ENCODE measurements at regions not wholly inside any gene's neighbourhood (a gene's known extent, or its start where the extent isn't known, plus 50 kb on each side); places are given as distances from the start of the nearest gene placed in this dataset.

DNA sequence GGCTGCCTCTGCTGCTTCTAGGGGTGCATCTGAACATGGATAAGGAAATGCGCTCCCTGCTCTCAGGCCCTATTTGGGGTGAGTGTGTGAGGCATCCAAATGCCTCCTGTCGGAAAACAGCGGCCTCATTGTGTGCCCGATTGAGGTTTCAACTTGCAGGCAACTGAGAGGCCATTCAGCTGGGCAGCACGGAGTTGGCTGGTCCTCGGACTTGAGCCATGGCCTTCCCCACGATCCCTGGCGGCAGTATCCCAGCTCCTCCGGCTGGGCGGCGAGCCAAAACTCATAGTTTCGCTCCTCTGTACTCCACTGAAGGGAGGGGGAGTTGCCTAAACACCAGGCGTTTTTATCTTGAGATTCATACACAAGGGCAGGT lies 597.3 kb upstream of the SGCD start:
- H3K18ac ChIP-seq (ENCODE audit: extremely low read depth, low read length), result no peak overlapping the region
- no peak overlapping the region for H2BK20ac ChIP-seq (ENCODE audit: low read length)
- ChIA-PET CTCF (ENCODE audit: partially characterized antibody) (interaction anchor here (0.9 to 1.9 kb wide), 6 partner anchors 9 to 590 kb away, joined by 3 to 6 read pairs (median 4); no protein-coding TSS in a partner anchor), POLR2A (ENCODE audit: partially characterized antibody) (no interaction called here)
- H4K91ac ChIP-seq (replicated peaks; ENCODE audit: insufficient read length, low read length), result no peak overlapping the region
- peak in 1 of 2 experiments; percentile 60 for DNase-seq (ENCODE audit: low read depth in 1 of 2, low spot score in 2 of 2)
- peaks cover 2 to 4% of the 10 kb centered on the region in 2 experiments for H4K20me1 ChIP-seq (replicated peaks in 1 of 2; ENCODE audit: control insufficient read depth in 1 of 2, insufficient read depth in 2 of 2, low read length in 2 of 2)
- peaks cover 17% of the 10 kb centered on the region; the same call in 1 of the 2 replicates for H3K23me2 ChIP-seq (ENCODE audit: low read depth, low read length)
- no peak overlapping the region for H3K4ac ChIP-seq (replicated peaks; ENCODE audit: insufficient read length, low read depth, low read length)
- no peaks in the 10 kb centered on the region for H3K79me1 ChIP-seq (ENCODE audit: low read depth, low read length)
- no peak for FAIRE-seq
- H3K4me2 ChIP-seq (ENCODE audit: insufficient read depth in 1 of 2, low read depth in 2 of 2, low read length in 2 of 2), result peak overlapping the region; percentile 89 to 98
- H2BK120ac ChIP-seq (replicated peaks; ENCODE audit: low read depth, low read length), result no peak overlapping the region
- no peak overlapping the region for H2BK12ac ChIP-seq (ENCODE audit: low read depth, low read length)
- no peak overlapping the region for H2BK5ac ChIP-seq (ENCODE audit: low read depth, low read length)
- WGBS, 2 experiments (ENCODE audit: extremely low coverage in 1 of 2, insufficient coverage in 1 of 2, insufficient read length in 1 of 2, insufficient replicate concordance in 2 of 2, low coverage in 1 of 2, low lambda C conversion rate in 2 of 2, missing lambda C conversion rate in 1 of 2), result 8% methylated on average over 13 of the region's 13 CpGs; no CpG with 5 or more reads in 1 of the 2 experiments
- no peak overlapping the region for H2BK15ac ChIP-seq (ENCODE audit: low read length)
- no peaks in the 10 kb centered on the region for H3K9me3 ChIP-seq (ENCODE audit: insufficient read depth in 2 of 2, low read depth in 1 of 2, low read length in 1 of 2)
- TF ChIP-seq SUZ12 (IDR thresholded peaks at IDR 0.05; ENCODE audit: low read length) (peak; percentile 88), EZH2 (IDR thresholded peaks at IDR 0.05; ENCODE audit: low read depth, low read length, severe bottlenecking) (peak; percentile 64), POLR2A (IDR thresholded peaks at IDR 0.05; ENCODE audit: control extremely low read depth in 1 of 2, low read depth in 2 of 2, low read length in 2 of 2) (no peak)
- peak overlapping the region; percentile 44 to 69 (median 57); a peak in 7 of 8 replicates for H3K4me3 ChIP-seq (ENCODE audit: extremely low read depth in 1 of 4, insufficient read depth in 2 of 4, low read depth in 3 of 4, low read length in 4 of 4)
- no peak overlapping the region for H4K5ac ChIP-seq (ENCODE audit: insufficient read length, low read depth, low read length)
- H3K79me2 ChIP-seq (ENCODE audit: control insufficient read depth in 1 of 2, insufficient read depth in 2 of 2, low read length in 2 of 2), result no peaks in the 10 kb centered on the region
- no peak overlapping the region for H4K8ac ChIP-seq (ENCODE audit: extremely low read depth, insufficient read depth, low read length)
- no peaks in the 10 kb centered on the region for H3K36me3 ChIP-seq (ENCODE audit: control insufficient read depth in 2 of 4, insufficient read depth in 4 of 4, low read length in 3 of 4)
- H2AFZ ChIP-seq (ENCODE audit: low read length), result peak overlapping the region; percentile 34; the same call in 1 of the 2 replicates
- H3K9ac ChIP-seq (replicated peaks in 1 of 4; ENCODE audit: extremely low read depth in 1 of 4, low read depth in 3 of 4, low read length in 3 of 4), result no peak overlapping the region
- no peak overlapping the region for H3K14ac ChIP-seq (ENCODE audit: insufficient read length)
- H3K27me3 ChIP-seq (replicated peaks in 1 of 4; ENCODE audit: control insufficient read depth in 3 of 4, extremely low read depth in 1 of 4, insufficient read depth in 3 of 4, low read length in 3 of 4), result peaks cover 38 to 77% (median 64%) of the 10 kb centered on the region in 4 experiments
- peaks cover 0 to 10% (median 2%) of the 10 kb centered on the region in 4 experiments; a peak in 5 of 7 replicates for H3K4me1 ChIP-seq (replicated peaks in 1 of 4; ENCODE audit: control insufficient read depth in 3 of 4, insufficient read depth in 4 of 4, low read length in 3 of 4)
- H3K27ac ChIP-seq (ENCODE audit: low read depth, low read length), result no peak overlapping the region
- no peak overlapping the region for H3K56ac ChIP-seq (replicated peaks; ENCODE audit: insufficient read length, low read depth, low read length)
- H3K23ac ChIP-seq (ENCODE audit: insufficient read length), result no peak overlapping the region
- no peak overlapping the region for H2AK5ac ChIP-seq (ENCODE audit: low read depth, low read length)

All from H1 (cell line).